LNCAP (cell line): ENCODE measurements at regions not wholly inside any gene's neighbourhood (a gene's known extent, or its start where the extent isn't known, plus 50 kb on each side); places are given as distances from the start of the nearest gene placed in this dataset.

ENCODE experiments used
- CTCF ChIP-seq: fragments of 450-650 bp; IDR thresholded peaks from 2 replicates; pipeline ENCODE4 v1.5.1; 2017; ENCODE audit warnings: mild to moderate bottlenecking

- TF ChIP-seq CTCF, result no peak
Measured at GRCh38 chr5:121160591-121160990, 691.1 kb upstream of the FTMT start.

- no peak for TF ChIP-seq CTCF
Measured at GRCh38 chr5:121164632-121165031, 687.0 kb upstream of the FTMT start.

- no peak for TF ChIP-seq CTCF
Measured at GRCh38 chr5:121171361-121171760, 680.3 kb upstream of the FTMT start.

- TF ChIP-seq CTCF, result no peak
Measured at GRCh38 chr5:121171834-121172233, 679.8 kb upstream of the FTMT start.

GRCh38 chr5:121174351-121174750 lies 677.3 kb upstream of the FTMT start:
- TF ChIP-seq CTCF, result no peak

- no peak for TF ChIP-seq CTCF
Measured at GRCh38 chr5:121175986-121176385, 675.7 kb upstream of the FTMT start.

- no peak for TF ChIP-seq CTCF
Measured at GRCh38 chr5:121182788-121183490, 668.7 kb upstream of the FTMT start.

- no peak for TF ChIP-seq CTCF
Measured at GRCh38 chr5:121188849-121189248, 662.8 kb upstream of the FTMT start.
